Panc1 (cell line): ENCODE measurements at regions not wholly inside any gene's neighbourhood (a gene's known extent, or its start where the extent isn't known, plus 50 kb on each side); places are given as distances from the start of the nearest gene placed in this dataset.

ENCODE experiments used
- ATAC-seq: fragments of 200-7000 bp; cut with Tn5 transposase; 2 replicates; pipeline ENCODE4 v1.9.1; 2020; ENCODE audit warnings: mild to moderate bottlenecking, moderate library complexity
- BruUV-seq: library from RNA; stranded (reverse); fragments of 400-500 nt; replicated peaks from 2 replicates; lab custom pipeline; 2021; lab: Mats Ljungman, UMichigan
- CTCF ChIA-PET: fragments of 300-600 bp; sonication (Branson Sonifier 250); formaldehyde crosslinking; loops from one replicate; lab custom pipeline; 2022; ENCODE audit warnings: antibody characterized with exemption; lab: Charles Lee
- POLR2A ChIA-PET: fragments of 300-600 bp; sonication (Branson Sonifier 250); formaldehyde crosslinking; loops from one replicate; lab custom pipeline; 2022; ENCODE audit warnings: antibody characterized with exemption; lab: Charles Lee
- DNase-seq: peaks from one replicate; pipeline ENCODE4 v3.0.0-alpha.2; 2010; ENCODE audit warnings: low read depth, low spot score
- H3K27ac ChIP-seq: 2 replicates; pipeline ENCODE4 v1.5.1; 2011; ENCODE audit warnings: mild to moderate bottlenecking, low read length, inconsistent platforms
- H3K27me3 ChIP-seq: fragments of 200-500 bp; sonication (Bioruptor generic); 2 replicates; pipeline ENCODE4 v1.6.0; 2014; ENCODE audit warnings: low read length, inconsistent platforms; ENCODE audit not compliant: control insufficient read depth, insufficient read depth
- H3K36me3 ChIP-seq: fragments of 200-500 bp; sonication (Bioruptor generic); 2 replicates; pipeline ENCODE4 v1.5.1; 2014; ENCODE audit warnings: inconsistent platforms, mild to moderate bottlenecking, low read length, moderate library complexity; ENCODE audit not compliant: control insufficient read depth, insufficient read depth
- H3K4me1 ChIP-seq: 2 replicates; pipeline ENCODE4 v1.5.1; 2011; ENCODE audit warnings: inconsistent platforms, mild to moderate bottlenecking, low read length, moderate library complexity; ENCODE audit not compliant: control insufficient read depth, insufficient read depth
- H3K4me3 ChIP-seq, 2 experiments: 2 replicates each; pipeline ENCODE4 v1.5.1; 2011 to 2012; ENCODE audit warnings: low read depth in 2 of 2, low read length in 2 of 2, mild to moderate bottlenecking in 2 of 2, inconsistent platforms in 1 of 2, moderate library complexity in 1 of 2
- H3K9me3 ChIP-seq: fragments of 200-500 bp; sonication (Bioruptor generic); 2 replicates; pipeline ENCODE4 v1.5.1; 2014; ENCODE audit warnings: low read depth, mild to moderate bottlenecking, inconsistent platforms, low read length, moderate library complexity; ENCODE audit not compliant: control insufficient read depth, insufficient read depth
- CTCF ChIP-seq: fragments of 450-650 bp; IDR thresholded peaks from 2 replicates; pipeline ENCODE4 v1.5.1; 2017; ENCODE audit warnings: mild to moderate bottlenecking
- POLR2AphosphoS5 ChIP-seq: IDR thresholded peaks from 2 replicates; pipeline ENCODE4 v1.6.1; 2012; ENCODE audit warnings: mild to moderate bottlenecking, low read depth, low read length, moderate library complexity
- SIN3A ChIP-seq: IDR thresholded peaks from 2 replicates; pipeline ENCODE4 v1.6.1; 2012; ENCODE audit warnings: low read depth, mild to moderate bottlenecking, low read length, moderate library complexity, borderline replicate concordance; ENCODE audit not compliant: insufficient read depth
- TCF7L2 ChIP-seq: IDR thresholded peaks from 2 replicates; pipeline ENCODE4 v1.6.1; 2011; ENCODE audit warnings: mild to moderate bottlenecking, low read depth, low read length, inconsistent platforms
- in situ Hi-C: cut with HindIII; loops from 2 replicates; pipeline ENCODE4 v1.10.0; 2016; ENCODE audit warnings: low sequenced_read_pairs, low pct_unique_long_range_greater_than_20kb
- intact Hi-C: fragments of 100-400 bp; cut with micrococcal nuclease; formaldehyde crosslinking; loops from one replicate; pipeline ENCODE4 v1.10.0; 2022; ENCODE audit not compliant: unreplicated experiment
- TF ChIP-seq, protein P1 (sequence below), 2 experiments: IDR thresholded peaks; 2 replicates each; pipeline ENCODE4 v1.6.1; 2011 to 2012; ENCODE audit warnings: low read depth in 2 of 2, control low read depth in 1 of 2, low read length in 1 of 2, mild to moderate bottlenecking in 1 of 2, moderate library complexity in 1 of 2; ENCODE audit not compliant: insufficient read depth in 1 of 2

DNA sequence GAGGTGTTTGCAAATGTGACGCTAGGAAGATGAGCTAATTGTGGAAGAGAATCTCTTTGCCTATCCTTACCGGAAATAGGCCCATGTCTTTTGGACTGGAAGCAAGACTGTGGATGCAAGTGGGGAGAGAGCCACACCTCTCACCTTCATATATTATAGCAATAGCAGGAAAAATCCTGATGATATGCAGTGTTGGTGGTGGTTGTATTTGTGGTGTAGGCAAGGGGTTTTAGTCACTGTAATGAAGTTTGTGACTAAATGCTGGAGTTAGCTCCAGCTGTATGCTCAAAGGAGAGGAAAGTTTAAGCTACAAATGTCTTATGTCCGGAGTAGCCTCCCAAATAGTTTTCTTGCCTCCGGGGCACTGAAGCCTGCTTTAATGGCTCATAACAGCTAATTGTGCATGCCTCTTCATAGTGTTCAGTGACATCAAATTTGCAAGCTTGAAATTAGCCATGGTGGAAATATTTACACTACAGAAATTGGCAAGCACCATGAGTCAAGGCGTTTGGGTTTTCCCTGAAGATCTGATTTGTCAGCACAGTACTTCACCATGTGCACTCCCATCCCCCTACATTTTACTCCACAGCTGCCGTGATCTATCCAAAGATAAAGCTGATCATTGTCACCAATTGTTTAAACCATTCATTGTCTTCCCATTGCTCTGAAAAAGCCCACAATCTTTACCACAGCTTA is 102.6 kb upstream of the ZNF644 start:
- H3K27ac ChIP-seq = no peak overlapping the region
- no peaks in the 10 kb centered on the region for H3K9me3 ChIP-seq
- H3K36me3 ChIP-seq = no peaks in the 10 kb centered on the region
- in situ Hi-C loops (no loop called here), intact Hi-C loops (no loop called here)
- POLR2A ChIA-PET = no interaction called here
- H3K4me3 ChIP-seq = no peak overlapping the region
- ATAC-seq = no peak
- CTCF ChIA-PET = no interaction called here
- BruUV-seq = no TSS peak
- TF ChIP-seq, protein P1, sequence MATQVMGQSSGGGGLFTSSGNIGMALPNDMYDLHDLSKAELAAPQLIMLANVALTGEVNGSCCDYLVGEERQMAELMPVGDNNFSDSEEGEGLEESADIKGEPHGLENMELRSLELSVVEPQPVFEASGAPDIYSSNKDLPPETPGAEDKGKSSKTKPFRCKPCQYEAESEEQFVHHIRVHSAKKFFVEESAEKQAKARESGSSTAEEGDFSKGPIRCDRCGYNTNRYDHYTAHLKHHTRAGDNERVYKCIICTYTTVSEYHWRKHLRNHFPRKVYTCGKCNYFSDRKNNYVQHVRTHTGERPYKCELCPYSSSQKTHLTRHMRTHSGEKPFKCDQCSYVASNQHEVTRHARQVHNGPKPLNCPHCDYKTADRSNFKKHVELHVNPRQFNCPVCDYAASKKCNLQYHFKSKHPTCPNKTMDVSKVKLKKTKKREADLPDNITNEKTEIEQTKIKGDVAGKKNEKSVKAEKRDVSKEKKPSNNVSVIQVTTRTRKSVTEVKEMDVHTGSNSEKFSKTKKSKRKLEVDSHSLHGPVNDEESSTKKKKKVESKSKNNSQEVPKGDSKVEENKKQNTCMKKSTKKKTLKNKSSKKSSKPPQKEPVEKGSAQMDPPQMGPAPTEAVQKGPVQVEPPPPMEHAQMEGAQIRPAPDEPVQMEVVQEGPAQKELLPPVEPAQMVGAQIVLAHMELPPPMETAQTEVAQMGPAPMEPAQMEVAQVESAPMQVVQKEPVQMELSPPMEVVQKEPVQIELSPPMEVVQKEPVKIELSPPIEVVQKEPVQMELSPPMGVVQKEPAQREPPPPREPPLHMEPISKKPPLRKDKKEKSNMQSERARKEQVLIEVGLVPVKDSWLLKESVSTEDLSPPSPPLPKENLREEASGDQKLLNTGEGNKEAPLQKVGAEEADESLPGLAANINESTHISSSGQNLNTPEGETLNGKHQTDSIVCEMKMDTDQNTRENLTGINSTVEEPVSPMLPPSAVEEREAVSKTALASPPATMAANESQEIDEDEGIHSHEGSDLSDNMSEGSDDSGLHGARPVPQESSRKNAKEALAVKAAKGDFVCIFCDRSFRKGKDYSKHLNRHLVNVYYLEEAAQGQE (IDR thresholded peaks at IDR 0.05; ENCODE audit: insufficient read depth in 1 of 2, low read depth in 2 of 2, low read length in 1 of 2) = no peak
- no peak for TF ChIP-seq POLR2AphosphoS5
- DNase-seq = no peak
- peaks cover 3% of the 10 kb centered on the region; the same call in 1 of the 2 replicates for H3K27me3 ChIP-seq
- H3K4me1 ChIP-seq = no peaks in the 10 kb centered on the region

GRCh38 chr1:91123773-91124172 is 101.9 kb upstream of the ZNF644 start:
- ChIA-PET POLR2A (no interaction called here), CTCF (no interaction called here)
- no peak for DNase-seq
- Histone ChIP-seq H3K4me3 (no peak overlapping the region), H3K27ac (no peak overlapping the region), H3K36me3 (no peaks in the 10 kb centered on the region), H3K4me1 (no peaks in the 10 kb centered on the region), H3K27me3 (0 out of 2 replicates have a peak, but pooled peaks cover 2% of the 10 kb centered on the region), H3K9me3 (no peaks in the 10 kb centered on the region)
- no peak for ATAC-seq
- in situ Hi-C loops = no loop called here
- intact Hi-C loops = no loop called here
- no peak for TF ChIP-seq TCF7L2
- no peak for TF ChIP-seq POLR2AphosphoS5
- TF ChIP-seq SIN3A = no peak
- TF ChIP-seq, protein P1 (IDR thresholded peaks at IDR 0.05; ENCODE audit: insufficient read depth in 1 of 2, low read depth in 2 of 2, low read length in 1 of 2) = no peak
- no peak for TF ChIP-seq CTCF
- no TSS peak for BruUV-seq
